DND-41 (cell line): ENCODE measurements at regions not wholly inside any gene's neighbourhood (a gene's known extent, or its start where the extent isn't known, plus 50 kb on each side); places are given as distances from the start of the nearest gene placed in this dataset.

Source experiments
- ATAC-seq: fragments of 200-7000 bp; cut with Tn5 transposase; 3 replicates; pipeline ENCODE4 v1.9.1; 2021; ENCODE audit warnings: low read depth; ENCODE audit not compliant: insufficient read depth
- DNase-seq: peaks from one replicate; pipeline ENCODE4 v3.0.0-alpha.2; 2020
- H2AFZ ChIP-seq: 2 replicates; pipeline ENCODE4 v1.6.0; 2012; ENCODE audit warnings: low read depth, low read length
- H3K27ac ChIP-seq: 2 replicates; pipeline ENCODE4 v1.5.1; 2012; ENCODE audit warnings: low read length, inconsistent platforms
- H3K27me3 ChIP-seq: fragments of 200-600 bp; sonication (generic); 2 replicates; pipeline ENCODE4 v1.6.0; 2012; ENCODE audit warnings: low read length, mild to moderate bottlenecking, inconsistent platforms; ENCODE audit not compliant: insufficient read depth, poor library complexity
- H3K36me3 ChIP-seq: 2 replicates; pipeline ENCODE4 v1.5.1; 2012; ENCODE audit warnings: low read length, inconsistent platforms; ENCODE audit not compliant: insufficient read depth
- H3K4me1 ChIP-seq: 2 replicates; pipeline ENCODE4 v1.5.1; 2012; ENCODE audit warnings: mild to moderate bottlenecking, low read length; ENCODE audit not compliant: insufficient read depth
- H3K4me2 ChIP-seq: 2 replicates; pipeline ENCODE4 v1.6.0; 2012; ENCODE audit warnings: mild to moderate bottlenecking, moderate library complexity, low read length, inconsistent platforms; ENCODE audit not compliant: insufficient read depth
- H3K4me3 ChIP-seq, 2 experiments: fragments of 200-600 bp in 1 of 2; shearing (Covaris generic) in 1 of 2; 2 replicates each; pipeline ENCODE4 v1.5.1; 2012 to 2016; ENCODE audit warnings: inconsistent platforms in 2 of 2, low read length in 2 of 2, mild to moderate bottlenecking in 2 of 2, low read depth in 1 of 2, moderate library complexity in 1 of 2
- H3K79me2 ChIP-seq: 2 replicates; pipeline ENCODE4 v1.6.0; 2012; ENCODE audit warnings: low read length, inconsistent platforms; ENCODE audit not compliant: insufficient read depth
- H3K9ac ChIP-seq: 2 replicates; pipeline ENCODE4 v1.6.0; 2012; ENCODE audit warnings: low read depth, mild to moderate bottlenecking, inconsistent platforms, low read length, moderate library complexity
- H3K9me3 ChIP-seq: 2 replicates; pipeline ENCODE4 v1.5.1; 2012; ENCODE audit warnings: low read length, moderate library complexity, mild to moderate bottlenecking, inconsistent platforms; ENCODE audit not compliant: insufficient read depth, severe bottlenecking
- H4K20me1 ChIP-seq: 2 replicates; pipeline ENCODE4 v1.6.0; 2012; ENCODE audit warnings: low read length; ENCODE audit not compliant: insufficient read depth
- EZH2 ChIP-seq: IDR thresholded peaks from 3 replicates; pipeline ENCODE4 v1.6.1; 2012; ENCODE audit warnings: borderline replicate concordance, low read depth, mild to moderate bottlenecking, moderate library complexity, low read length, inconsistent platforms; ENCODE audit not compliant: severe bottlenecking
- TF ChIP-seq, protein P1 (sequence below): IDR thresholded peaks from 2 replicates; pipeline ENCODE4 v1.5.1; 2012; ENCODE audit warnings: borderline replicate concordance, low read length, moderate library complexity, mild to moderate bottlenecking; ENCODE audit not compliant: poor library complexity, severe bottlenecking; ENCODE audit errors: extremely low read depth

DNA sequence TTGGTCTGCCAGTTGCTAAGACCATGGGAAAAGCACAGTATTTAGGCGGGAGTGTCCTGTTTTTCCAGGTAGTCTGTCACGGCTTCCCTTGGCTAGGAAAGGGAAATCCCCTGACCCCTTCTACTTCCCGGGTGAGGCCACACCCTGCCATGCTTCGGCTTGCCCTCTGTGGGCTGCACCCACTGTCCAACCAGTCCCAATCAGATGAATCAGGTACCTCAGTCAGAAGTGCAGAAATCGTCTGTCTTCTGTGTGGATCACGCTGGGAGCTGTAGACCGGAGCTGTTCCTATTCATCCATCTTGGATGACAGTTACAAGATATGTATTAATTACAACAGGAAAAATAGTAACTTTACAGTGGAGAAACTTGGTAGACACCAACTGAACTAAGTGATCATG lies 188.2 kb downstream of the TPBG start:
- H2AFZ ChIP-seq: no peak overlapping the region
- no peak overlapping the region for H3K27ac ChIP-seq
- H3K36me3 ChIP-seq: no peaks in the 10 kb centered on the region
- no peak overlapping the region for H3K4me3 ChIP-seq
- no peak for TF ChIP-seq EZH2
- TF ChIP-seq, protein P1, sequence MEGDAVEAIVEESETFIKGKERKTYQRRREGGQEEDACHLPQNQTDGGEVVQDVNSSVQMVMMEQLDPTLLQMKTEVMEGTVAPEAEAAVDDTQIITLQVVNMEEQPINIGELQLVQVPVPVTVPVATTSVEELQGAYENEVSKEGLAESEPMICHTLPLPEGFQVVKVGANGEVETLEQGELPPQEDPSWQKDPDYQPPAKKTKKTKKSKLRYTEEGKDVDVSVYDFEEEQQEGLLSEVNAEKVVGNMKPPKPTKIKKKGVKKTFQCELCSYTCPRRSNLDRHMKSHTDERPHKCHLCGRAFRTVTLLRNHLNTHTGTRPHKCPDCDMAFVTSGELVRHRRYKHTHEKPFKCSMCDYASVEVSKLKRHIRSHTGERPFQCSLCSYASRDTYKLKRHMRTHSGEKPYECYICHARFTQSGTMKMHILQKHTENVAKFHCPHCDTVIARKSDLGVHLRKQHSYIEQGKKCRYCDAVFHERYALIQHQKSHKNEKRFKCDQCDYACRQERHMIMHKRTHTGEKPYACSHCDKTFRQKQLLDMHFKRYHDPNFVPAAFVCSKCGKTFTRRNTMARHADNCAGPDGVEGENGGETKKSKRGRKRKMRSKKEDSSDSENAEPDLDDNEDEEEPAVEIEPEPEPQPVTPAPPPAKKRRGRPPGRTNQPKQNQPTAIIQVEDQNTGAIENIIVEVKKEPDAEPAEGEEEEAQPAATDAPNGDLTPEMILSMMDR: no peak
- H3K4me2 ChIP-seq: no peak overlapping the region
- H4K20me1 ChIP-seq: no peaks in the 10 kb centered on the region
- no peaks in the 10 kb centered on the region for H3K27me3 ChIP-seq
- ATAC-seq (no peak), DNase-seq (no peak)
- no peaks in the 10 kb centered on the region for H3K79me2 ChIP-seq
- H3K4me1 ChIP-seq: no peaks in the 10 kb centered on the region
- no peaks in the 10 kb centered on the region for H3K9me3 ChIP-seq
- H3K9ac ChIP-seq: no peak overlapping the region

DNA sequence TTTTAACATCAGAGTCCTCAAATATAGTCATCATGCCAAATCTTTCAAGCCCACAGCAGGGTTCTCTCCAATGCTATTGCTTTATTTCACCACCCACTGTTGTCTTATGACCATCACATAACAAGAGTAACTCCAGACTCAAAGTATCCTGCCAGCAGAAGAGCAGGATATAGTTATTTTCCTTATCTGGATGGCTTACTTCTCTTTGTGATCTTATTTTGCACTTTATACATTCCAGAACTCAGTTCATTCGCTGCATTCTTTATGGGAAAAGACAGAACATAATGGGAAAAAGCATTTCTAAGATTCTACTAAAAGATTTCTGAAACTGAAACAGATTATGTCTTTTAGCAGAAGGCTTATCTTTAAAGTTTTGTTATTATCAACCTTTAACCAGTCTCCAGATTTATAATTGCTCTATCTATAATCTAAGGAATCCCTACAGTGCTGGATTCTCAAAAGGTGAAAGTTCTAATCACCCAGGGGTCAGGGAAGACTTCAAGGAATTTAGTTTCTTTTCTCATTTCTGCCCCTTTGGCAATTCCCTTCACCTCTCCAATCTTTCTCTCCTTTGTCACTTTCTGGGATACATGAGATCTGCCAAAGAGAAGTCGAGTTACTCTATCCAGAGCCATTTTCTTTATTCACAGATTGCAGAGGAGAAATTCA lies 190.4 kb downstream of the TPBG start:
- H2AFZ ChIP-seq: no peak overlapping the region
- no peaks in the 10 kb centered on the region for H4K20me1 ChIP-seq
- no peaks in the 10 kb centered on the region for H3K9me3 ChIP-seq
- no peak overlapping the region for H3K27ac ChIP-seq
- DNase-seq (no peak), ATAC-seq (no peak)
- no peaks in the 10 kb centered on the region for H3K79me2 ChIP-seq
- H3K9ac ChIP-seq: no peak overlapping the region
- TF ChIP-seq, protein P1: no peak
- TF ChIP-seq EZH2: no peak
- no peaks in the 10 kb centered on the region for H3K27me3 ChIP-seq
- H3K4me2 ChIP-seq: no peak overlapping the region
- H3K36me3 ChIP-seq: no peaks in the 10 kb centered on the region
- H3K4me1 ChIP-seq: no peaks in the 10 kb centered on the region
- H3K4me3 ChIP-seq: no peak overlapping the region

DNA sequence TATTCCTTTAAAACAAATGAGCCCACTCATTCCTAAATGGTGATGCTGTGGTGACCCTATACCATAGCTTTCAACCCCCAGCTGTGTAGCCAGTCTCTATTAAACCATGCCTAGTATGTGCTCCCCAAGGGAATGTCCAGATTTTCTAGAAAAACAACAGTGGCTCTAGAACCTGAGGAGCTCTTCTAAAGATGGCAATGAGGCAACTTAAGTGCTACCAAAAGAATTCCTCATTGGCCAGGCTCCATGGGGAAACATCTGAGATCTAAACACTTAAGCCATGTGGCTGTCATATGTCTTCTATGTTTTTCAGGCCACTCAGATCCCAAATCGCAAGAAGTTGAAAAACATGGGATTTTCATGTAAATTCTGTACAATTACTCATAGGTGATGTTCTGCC lies 191.0 kb downstream of the TPBG start:
- H3K9ac ChIP-seq: no peak overlapping the region
- H2AFZ ChIP-seq: no peak overlapping the region
- H4K20me1 ChIP-seq: no peaks in the 10 kb centered on the region
- H3K9me3 ChIP-seq: no peaks in the 10 kb centered on the region
- no peak overlapping the region for H3K4me3 ChIP-seq
- no peaks in the 10 kb centered on the region for H3K79me2 ChIP-seq
- DNase-seq: no peak
- H3K4me2 ChIP-seq: no peak overlapping the region
- ATAC-seq: no peak
- H3K4me1 ChIP-seq: no peaks in the 10 kb centered on the region
- H3K27ac ChIP-seq: no peak overlapping the region
- TF ChIP-seq EZH2: no peak
- TF ChIP-seq, protein P1: no peak
- H3K27me3 ChIP-seq: no peaks in the 10 kb centered on the region
- H3K36me3 ChIP-seq: no peaks in the 10 kb centered on the region
